Ishikawa (cell line): ENCODE measurements at regions not wholly inside any gene's neighbourhood (a gene's known extent, or its start where the extent isn't known, plus 50 kb on each side); places are given as distances from the start of the nearest gene placed in this dataset.

ENCODE experiments used
- CEBPB ChIP-seq: IDR thresholded peaks from 2 replicates; pipeline ENCODE4 v1.6.1; 2012
- CREB1 ChIP-seq: IDR thresholded peaks from 2 replicates; pipeline ENCODE4 v1.6.1; 2012; ENCODE audit warnings: low read depth
- EGR1 ChIP-seq: IDR thresholded peaks from 2 replicates; pipeline ENCODE4 v1.6.1; 2012
- EP300 ChIP-seq: IDR thresholded peaks from 2 replicates; pipeline ENCODE4 v1.6.1; 2012; ENCODE audit warnings: borderline replicate concordance
- FOXM1 ChIP-seq: IDR thresholded peaks from 2 replicates; pipeline ENCODE4 v1.6.1; 2012; ENCODE audit warnings: low read depth, borderline replicate concordance
- NFIC ChIP-seq: IDR thresholded peaks from 2 replicates; pipeline ENCODE4 v1.6.1; 2012
- RAD21 ChIP-seq: IDR thresholded peaks from 2 replicates; pipeline ENCODE4 v1.6.1; 2012; ENCODE audit warnings: low read depth
- TAF1 ChIP-seq: IDR thresholded peaks from 2 replicates; pipeline ENCODE4 v1.6.1; 2012; ENCODE audit warnings: low read depth, mild to moderate bottlenecking
- TCF12 ChIP-seq: IDR thresholded peaks from 2 replicates; pipeline ENCODE4 v1.6.1; 2012; ENCODE audit warnings: low read depth
- TEAD4 ChIP-seq: IDR thresholded peaks from 2 replicates; pipeline ENCODE4 v1.6.1; 2012
- YY1 ChIP-seq: IDR thresholded peaks from 2 replicates; pipeline ENCODE4 v1.6.1; 2012; ENCODE audit warnings: low read depth
- ZBTB7A ChIP-seq: IDR thresholded peaks from 2 replicates; pipeline ENCODE4 v1.6.1; 2012; ENCODE audit warnings: low read depth
- TF ChIP-seq, protein P1 (sequence below): IDR thresholded peaks from 2 replicates; pipeline ENCODE4 v1.6.1; 2012
- TF ChIP-seq, protein P2 (sequence below): IDR thresholded peaks from 2 replicates; pipeline ENCODE4 v1.6.1; 2012
- TF ChIP-seq, protein P3 (sequence below): IDR thresholded peaks from 2 replicates; pipeline ENCODE4 v1.6.1; 2012; ENCODE audit warnings: low read depth, mild to moderate bottlenecking

DNA sequence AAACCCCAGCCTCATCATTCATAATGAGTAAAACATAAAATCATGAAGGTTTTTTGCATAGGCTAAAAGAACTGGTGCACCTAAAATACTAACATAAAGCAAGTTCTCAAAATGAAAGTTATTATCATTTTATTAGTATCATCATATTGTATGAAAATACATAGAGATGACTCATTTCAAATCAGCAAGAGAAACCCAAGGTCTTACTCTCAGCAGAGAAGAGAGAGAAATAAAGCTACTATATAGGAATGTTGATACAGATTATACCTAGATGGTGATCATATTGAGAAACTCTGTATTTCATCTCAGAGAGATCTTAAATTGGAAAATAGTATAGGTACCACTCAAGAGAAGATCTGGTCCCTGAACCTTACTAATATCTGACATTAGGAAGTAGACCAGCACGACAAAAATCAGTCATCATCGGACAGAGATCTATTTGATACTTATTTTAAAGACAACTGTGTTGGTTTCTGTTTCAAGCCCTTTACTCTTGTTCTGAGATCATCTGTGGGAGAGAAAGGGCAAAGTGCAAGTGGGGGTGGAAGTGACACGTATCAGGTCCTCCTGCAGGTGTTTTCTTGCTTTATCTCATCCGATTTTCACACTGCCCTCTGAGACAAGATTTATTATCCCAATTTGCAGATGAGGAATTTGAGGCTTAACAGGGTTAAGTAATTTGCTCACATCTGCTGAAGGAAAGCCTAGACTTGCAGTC lies 532.3 kb downstream of the MAFB start:
- TF ChIP-seq, protein P1, sequence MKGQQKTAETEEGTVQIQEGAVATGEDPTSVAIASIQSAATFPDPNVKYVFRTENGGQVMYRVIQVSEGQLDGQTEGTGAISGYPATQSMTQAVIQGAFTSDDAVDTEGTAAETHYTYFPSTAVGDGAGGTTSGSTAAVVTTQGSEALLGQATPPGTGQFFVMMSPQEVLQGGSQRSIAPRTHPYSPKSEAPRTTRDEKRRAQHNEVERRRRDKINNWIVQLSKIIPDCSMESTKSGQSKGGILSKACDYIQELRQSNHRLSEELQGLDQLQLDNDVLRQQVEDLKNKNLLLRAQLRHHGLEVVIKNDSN: no peak
- TF ChIP-seq TEAD4: no peak
- TF ChIP-seq, protein P2, sequence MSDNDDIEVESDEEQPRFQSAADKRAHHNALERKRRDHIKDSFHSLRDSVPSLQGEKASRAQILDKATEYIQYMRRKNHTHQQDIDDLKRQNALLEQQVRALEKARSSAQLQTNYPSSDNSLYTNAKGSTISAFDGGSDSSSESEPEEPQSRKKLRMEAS: no peak
- TF ChIP-seq ZBTB7A: no peak
- no peak for TF ChIP-seq TCF12
- TF ChIP-seq YY1: no peak
- TF ChIP-seq FOXM1: no peak
- TF ChIP-seq CEBPB: no peak
- no peak for TF ChIP-seq TAF1
- TF ChIP-seq, protein P3, sequence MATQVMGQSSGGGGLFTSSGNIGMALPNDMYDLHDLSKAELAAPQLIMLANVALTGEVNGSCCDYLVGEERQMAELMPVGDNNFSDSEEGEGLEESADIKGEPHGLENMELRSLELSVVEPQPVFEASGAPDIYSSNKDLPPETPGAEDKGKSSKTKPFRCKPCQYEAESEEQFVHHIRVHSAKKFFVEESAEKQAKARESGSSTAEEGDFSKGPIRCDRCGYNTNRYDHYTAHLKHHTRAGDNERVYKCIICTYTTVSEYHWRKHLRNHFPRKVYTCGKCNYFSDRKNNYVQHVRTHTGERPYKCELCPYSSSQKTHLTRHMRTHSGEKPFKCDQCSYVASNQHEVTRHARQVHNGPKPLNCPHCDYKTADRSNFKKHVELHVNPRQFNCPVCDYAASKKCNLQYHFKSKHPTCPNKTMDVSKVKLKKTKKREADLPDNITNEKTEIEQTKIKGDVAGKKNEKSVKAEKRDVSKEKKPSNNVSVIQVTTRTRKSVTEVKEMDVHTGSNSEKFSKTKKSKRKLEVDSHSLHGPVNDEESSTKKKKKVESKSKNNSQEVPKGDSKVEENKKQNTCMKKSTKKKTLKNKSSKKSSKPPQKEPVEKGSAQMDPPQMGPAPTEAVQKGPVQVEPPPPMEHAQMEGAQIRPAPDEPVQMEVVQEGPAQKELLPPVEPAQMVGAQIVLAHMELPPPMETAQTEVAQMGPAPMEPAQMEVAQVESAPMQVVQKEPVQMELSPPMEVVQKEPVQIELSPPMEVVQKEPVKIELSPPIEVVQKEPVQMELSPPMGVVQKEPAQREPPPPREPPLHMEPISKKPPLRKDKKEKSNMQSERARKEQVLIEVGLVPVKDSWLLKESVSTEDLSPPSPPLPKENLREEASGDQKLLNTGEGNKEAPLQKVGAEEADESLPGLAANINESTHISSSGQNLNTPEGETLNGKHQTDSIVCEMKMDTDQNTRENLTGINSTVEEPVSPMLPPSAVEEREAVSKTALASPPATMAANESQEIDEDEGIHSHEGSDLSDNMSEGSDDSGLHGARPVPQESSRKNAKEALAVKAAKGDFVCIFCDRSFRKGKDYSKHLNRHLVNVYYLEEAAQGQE: no peak
- TF ChIP-seq RAD21: no peak
- no peak for TF ChIP-seq EGR1
- no peak for TF ChIP-seq NFIC
- no peak for TF ChIP-seq EP300
- TF ChIP-seq CREB1: no peak

DNA sequence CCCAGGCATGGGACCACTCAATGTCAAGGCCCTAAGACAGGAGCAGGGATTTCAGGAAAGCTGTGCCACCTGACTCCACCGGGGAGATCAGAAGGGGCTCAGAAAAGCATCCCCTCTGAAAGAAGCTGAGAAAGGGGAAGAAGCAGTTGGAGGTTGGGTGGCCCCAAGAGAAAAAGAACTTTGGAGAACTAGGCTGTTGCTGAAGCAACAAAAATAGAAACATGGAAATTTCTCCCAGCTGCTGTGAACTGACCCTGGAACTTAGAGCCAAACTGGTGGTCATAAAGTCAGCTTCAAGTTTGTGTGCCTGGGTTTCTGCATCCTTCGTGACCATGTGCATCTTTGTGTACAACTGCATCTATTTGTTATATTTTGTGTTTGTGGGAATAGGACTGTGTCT lies 534.5 kb downstream of the MAFB start:
- no peak for TF ChIP-seq NFIC

DNA sequence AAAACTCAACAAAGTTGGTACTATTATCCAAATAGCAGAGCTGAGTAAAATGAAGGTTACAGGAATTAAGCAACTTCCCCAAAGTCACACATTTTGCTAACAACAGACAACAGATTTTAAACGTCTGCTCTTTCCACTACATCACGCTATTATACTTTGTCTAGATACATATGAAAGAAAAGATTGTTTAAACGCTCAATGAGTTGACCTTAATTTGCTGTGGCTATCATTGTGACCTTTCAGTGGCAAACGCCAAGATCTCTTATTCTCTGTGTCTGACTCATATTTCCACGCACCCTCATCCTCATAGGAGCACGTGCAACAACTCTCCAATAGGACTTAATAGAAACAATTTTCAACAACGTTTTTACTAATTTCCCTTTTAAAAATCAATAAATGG lies 540.1 kb downstream of the MAFB start:
- TF ChIP-seq, protein P3: no peak
- TF ChIP-seq TAF1: no peak
- no peak for TF ChIP-seq CEBPB
- TF ChIP-seq, protein P2: no peak
- TF ChIP-seq, protein P1: no peak
- no peak for TF ChIP-seq ZBTB7A
- no peak for TF ChIP-seq TEAD4
- TF ChIP-seq TCF12: no peak

DNA sequence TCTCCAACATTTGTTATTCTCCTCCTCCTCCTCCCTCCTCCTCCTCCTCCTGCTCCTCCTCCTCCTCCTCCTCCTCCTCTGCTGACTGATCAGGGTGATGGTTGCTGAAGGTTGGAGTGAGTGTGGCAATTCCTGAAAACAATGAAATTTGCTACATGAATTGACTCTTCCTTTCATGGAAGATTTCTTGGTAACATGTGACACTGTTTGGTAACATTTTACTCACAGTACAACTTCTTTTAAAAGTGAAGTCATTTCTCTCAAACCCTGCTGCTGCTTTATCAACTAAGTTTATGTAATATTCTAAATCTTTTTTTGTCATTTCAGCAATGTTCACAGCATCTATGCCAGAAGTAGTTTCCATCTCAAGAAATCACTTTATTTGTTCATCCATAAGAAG lies 543.0 kb downstream of the MAFB start:
- TF ChIP-seq TAF1 (no peak), RAD21 (no peak), YY1 (no peak), NFIC (no peak), ZBTB7A (no peak), EP300 (no peak), FOXM1 (no peak), TEAD4 (no peak), CREB1 (no peak), EGR1 (no peak), TCF12 (no peak)
- TF ChIP-seq, protein P1: no peak
- TF ChIP-seq, protein P3: no peak
- TF ChIP-seq, protein P2: no peak
